ENCODE measurements at regions not wholly inside any gene's neighbourhood (a gene's known extent, or its start where the extent isn't known, plus 50 kb on each side); places are given as distances from the start of the nearest gene placed in this dataset.
"Not testable (repeated sequence)": the region's sequence is repeated elsewhere in the genome, so short reads cannot be mapped to it uniquely, and the experiment has no call there.

GRCh38 chr15:81859737-81860516 is 185.9 kb downstream of the MEX3B start:
- DNase-seq = no peak

- no peak for DNase-seq
Measured at GRCh38 chr15:81858586-81858985, 187.2 kb downstream of the MEX3B start.

GRCh38 chr15:81858136-81858535 is 187.7 kb downstream of the MEX3B start:
- DNase-seq = no peak

GRCh38 chr15:81856634-81857026 is 189.2 kb downstream of the MEX3B start:
- DNase-seq = no peak

- no peak for DNase-seq
Measured at GRCh38 chr15:81856001-81856633, 189.7 kb downstream of the MEX3B start.

- DNase-seq = no peak
Measured at GRCh38 chr15:81853150-81853748, 192.6 kb downstream of the MEX3B start.

GRCh38 chr15:81852411-81853149 is 193.2 kb downstream of the MEX3B start:
- DNase-seq = no peak

GRCh38 chr15:81851757-81852156 is 194.1 kb downstream of the MEX3B start:
- no peak for DNase-seq

GRCh38 chr15:81851325-81851724 is 194.5 kb downstream of the MEX3B start:
- no peak for DNase-seq

- DNase-seq = no peak
Measured at GRCh38 chr15:81849289-81849688, 196.5 kb downstream of the MEX3B start.

- no peak for DNase-seq
Measured at GRCh38 chr15:81848701-81849100, 197.1 kb downstream of the MEX3B start.

- DNase-seq = no peak
Measured at GRCh38 chr15:81843757-81844407, 201.9 kb downstream of the MEX3B start.

GRCh38 chr15:81843226-81843625 is 202.6 kb downstream of the MEX3B start:
- no peak for DNase-seq

- DNase-seq = no peak
Measured at GRCh38 chr15:81839387-81839786, 206.4 kb downstream of the MEX3B start.

- no peak for DNase-seq
Measured at GRCh38 chr15:81835731-81836130, 210.1 kb downstream of the MEX3B start.

GRCh38 chr15:81830520-81830919 is 215.3 kb downstream of the MEX3B start:
- DNase-seq = no peak

GRCh38 chr15:81829918-81830317 is 215.9 kb downstream of the MEX3B start:
- no peak for DNase-seq

GRCh38 chr15:81828135-81828534 is 217.7 kb downstream of the MEX3B start:
- no peak for DNase-seq

- DNase-seq = no peak
Measured at GRCh38 chr15:81825136-81825535, 220.7 kb downstream of the MEX3B start.

- DNase-seq = not testable (repeated sequence)
Measured at GRCh38 chr15:81822587-81822986, 223.2 kb downstream of the MEX3B start.

- no peak for DNase-seq
Measured at GRCh38 chr15:81819924-81820635, 225.7 kb downstream of the MEX3B start.

- DNase-seq = no peak
Measured at GRCh38 chr15:81814882-81815455, 230.8 kb downstream of the MEX3B start.

All from activated T-cell treated with anti-CD3 and anti-CD28 coated beads for 4 hours (primary cell).